ENCODE measurements at regions not wholly inside any gene's neighbourhood (a gene's known extent, or its start where the extent isn't known, plus 50 kb on each side); places are given as distances from the start of the nearest gene placed in this dataset.

DNA sequence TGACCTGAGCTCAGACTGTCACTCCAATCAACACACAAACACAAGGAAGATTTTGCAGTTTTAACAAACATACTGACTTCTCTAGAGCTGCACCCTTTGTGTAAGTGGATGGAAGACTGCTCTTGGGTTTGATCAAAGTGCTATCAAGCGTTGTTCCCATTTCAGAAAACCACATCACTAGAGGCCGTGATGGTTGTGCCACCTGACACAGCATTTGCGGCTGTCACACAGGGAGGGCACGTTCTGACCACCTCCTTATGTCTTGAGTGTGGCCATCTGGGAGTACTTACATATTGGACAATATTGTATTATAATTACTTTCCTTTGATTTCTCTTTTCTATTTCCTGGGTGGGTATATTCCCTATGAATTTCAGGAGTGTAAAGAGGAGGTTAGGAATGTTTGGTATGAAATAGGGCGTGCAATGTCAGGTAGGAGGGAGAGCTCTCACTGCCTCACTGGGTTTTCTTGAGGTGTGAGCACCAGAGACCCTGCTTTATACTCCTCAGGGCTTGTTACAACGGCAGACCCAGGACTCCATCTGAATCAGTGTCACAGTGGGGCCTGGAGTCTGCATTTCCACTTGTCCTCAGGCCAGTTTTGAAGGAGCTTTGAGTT is 74.3 kb downstream of the SYNE3 start:
- TF ChIP-seq ZNF114 (CRISPR knock-in tag; IDR thresholded peaks at IDR 0.05): no peak
- TF ChIP-seq, protein P1, sequence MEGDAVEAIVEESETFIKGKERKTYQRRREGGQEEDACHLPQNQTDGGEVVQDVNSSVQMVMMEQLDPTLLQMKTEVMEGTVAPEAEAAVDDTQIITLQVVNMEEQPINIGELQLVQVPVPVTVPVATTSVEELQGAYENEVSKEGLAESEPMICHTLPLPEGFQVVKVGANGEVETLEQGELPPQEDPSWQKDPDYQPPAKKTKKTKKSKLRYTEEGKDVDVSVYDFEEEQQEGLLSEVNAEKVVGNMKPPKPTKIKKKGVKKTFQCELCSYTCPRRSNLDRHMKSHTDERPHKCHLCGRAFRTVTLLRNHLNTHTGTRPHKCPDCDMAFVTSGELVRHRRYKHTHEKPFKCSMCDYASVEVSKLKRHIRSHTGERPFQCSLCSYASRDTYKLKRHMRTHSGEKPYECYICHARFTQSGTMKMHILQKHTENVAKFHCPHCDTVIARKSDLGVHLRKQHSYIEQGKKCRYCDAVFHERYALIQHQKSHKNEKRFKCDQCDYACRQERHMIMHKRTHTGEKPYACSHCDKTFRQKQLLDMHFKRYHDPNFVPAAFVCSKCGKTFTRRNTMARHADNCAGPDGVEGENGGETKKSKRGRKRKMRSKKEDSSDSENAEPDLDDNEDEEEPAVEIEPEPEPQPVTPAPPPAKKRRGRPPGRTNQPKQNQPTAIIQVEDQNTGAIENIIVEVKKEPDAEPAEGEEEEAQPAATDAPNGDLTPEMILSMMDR (conservative IDR thresholded peaks at IDR 0.05; ENCODE audit: low read depth in 2 of 2): no peak
- no peak for TF ChIP-seq POLR2AphosphoS5 (IDR thresholded peaks at IDR 0.05; ENCODE audit: low read depth)
- TF ChIP-seq ZNF331 (CRISPR knock-in tag; IDR thresholded peaks at IDR 0.05; ENCODE audit: low read depth): no peak
- TF ChIP-seq CREB1 (CRISPR knock-in tag; IDR thresholded peaks at IDR 0.05; ENCODE audit: low read depth): no peak
- no peak for TF ChIP-seq EZH2 (IDR thresholded peaks at IDR 0.05; ENCODE audit: low read depth, unreplicated experiment)
- TF ChIP-seq, protein P2, sequence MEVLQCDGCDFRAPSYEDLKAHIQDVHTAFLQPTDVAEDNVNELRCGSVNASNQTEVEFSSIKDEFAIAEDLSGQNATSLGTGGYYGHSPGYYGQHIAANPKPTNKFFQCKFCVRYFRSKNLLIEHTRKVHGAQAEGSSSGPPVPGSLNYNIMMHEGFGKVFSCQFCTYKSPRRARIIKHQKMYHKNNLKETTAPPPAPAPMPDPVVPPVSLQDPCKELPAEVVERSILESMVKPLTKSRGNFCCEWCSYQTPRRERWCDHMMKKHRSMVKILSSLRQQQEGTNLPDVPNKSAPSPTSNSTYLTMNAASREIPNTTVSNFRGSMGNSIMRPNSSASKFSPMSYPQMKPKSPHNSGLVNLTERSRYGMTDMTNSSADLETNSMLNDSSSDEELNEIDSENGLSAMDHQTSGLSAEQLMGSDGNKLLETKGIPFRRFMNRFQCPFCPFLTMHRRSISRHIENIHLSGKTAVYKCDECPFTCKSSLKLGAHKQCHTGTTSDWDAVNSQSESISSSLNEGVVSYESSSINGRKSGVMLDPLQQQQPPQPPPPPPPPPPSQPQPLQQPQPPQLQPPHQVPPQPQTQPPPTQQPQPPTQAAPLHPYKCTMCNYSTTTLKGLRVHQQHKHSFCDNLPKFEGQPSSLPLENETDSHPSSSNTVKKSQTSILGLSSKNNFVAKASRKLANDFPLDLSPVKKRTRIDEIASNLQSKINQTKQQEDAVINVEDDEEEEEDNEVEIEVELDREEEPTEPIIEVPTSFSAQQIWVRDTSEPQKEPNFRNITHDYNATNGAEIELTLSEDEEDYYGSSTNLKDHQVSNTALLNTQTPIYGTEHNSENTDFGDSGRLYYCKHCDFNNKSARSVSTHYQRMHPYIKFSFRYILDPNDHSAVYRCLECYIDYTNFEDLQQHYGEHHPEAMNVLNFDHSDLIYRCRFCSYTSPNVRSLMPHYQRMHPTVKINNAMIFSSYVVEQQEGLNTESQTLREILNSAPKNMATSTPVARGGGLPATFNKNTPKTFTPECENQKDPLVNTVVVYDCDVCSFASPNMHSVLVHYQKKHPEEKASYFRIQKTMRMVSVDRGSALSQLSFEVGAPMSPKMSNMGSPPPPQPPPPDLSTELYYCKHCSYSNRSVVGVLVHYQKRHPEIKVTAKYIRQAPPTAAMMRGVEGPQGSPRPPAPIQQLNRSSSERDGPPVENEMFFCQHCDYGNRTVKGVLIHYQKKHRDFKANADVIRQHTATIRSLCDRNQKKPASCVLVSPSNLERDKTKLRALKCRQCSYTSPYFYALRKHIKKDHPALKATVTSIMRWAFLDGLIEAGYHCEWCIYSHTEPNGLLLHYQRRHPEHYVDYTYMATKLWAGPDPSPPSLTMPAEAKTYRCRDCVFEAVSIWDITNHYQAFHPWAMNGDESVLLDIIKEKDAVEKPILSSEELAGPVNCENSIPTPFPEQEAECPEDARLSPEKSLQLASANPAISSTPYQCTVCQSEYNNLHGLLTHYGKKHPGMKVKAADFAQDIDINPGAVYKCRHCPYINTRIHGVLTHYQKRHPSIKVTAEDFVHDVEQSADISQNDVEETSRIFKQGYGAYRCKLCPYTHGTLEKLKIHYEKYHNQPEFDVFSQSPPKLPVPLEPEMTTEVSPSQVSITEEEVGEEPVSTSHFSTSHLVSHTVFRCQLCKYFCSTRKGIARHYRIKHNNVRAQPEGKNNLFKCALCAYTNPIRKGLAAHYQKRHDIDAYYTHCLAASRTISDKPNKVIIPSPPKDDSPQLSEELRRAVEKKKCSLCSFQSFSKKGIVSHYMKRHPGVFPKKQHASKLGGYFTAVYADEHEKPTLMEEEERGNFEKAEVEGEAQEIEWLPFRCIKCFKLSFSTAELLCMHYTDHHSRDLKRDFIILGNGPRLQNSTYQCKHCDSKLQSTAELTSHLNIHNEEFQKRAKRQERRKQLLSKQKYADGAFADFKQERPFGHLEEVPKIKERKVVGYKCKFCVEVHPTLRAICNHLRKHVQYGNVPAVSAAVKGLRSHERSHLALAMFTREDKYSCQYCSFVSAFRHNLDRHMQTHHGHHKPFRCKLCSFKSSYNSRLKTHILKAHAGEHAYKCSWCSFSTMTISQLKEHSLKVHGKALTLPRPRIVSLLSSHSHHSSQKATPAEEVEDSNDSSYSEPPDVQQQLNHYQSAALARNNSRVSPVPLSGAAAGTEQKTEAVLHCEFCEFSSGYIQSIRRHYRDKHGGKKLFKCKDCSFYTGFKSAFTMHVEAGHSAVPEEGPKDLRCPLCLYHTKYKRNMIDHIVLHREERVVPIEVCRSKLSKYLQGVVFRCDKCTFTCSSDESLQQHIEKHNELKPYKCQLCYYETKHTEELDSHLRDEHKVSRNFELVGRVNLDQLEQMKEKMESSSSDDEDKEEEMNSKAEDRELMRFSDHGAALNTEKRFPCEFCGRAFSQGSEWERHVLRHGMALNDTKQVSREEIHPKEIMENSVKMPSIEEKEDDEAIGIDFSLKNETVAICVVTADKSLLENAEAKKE (CRISPR knock-in tag; IDR thresholded peaks at IDR 0.05): no peak
- TF ChIP-seq, protein P3, sequence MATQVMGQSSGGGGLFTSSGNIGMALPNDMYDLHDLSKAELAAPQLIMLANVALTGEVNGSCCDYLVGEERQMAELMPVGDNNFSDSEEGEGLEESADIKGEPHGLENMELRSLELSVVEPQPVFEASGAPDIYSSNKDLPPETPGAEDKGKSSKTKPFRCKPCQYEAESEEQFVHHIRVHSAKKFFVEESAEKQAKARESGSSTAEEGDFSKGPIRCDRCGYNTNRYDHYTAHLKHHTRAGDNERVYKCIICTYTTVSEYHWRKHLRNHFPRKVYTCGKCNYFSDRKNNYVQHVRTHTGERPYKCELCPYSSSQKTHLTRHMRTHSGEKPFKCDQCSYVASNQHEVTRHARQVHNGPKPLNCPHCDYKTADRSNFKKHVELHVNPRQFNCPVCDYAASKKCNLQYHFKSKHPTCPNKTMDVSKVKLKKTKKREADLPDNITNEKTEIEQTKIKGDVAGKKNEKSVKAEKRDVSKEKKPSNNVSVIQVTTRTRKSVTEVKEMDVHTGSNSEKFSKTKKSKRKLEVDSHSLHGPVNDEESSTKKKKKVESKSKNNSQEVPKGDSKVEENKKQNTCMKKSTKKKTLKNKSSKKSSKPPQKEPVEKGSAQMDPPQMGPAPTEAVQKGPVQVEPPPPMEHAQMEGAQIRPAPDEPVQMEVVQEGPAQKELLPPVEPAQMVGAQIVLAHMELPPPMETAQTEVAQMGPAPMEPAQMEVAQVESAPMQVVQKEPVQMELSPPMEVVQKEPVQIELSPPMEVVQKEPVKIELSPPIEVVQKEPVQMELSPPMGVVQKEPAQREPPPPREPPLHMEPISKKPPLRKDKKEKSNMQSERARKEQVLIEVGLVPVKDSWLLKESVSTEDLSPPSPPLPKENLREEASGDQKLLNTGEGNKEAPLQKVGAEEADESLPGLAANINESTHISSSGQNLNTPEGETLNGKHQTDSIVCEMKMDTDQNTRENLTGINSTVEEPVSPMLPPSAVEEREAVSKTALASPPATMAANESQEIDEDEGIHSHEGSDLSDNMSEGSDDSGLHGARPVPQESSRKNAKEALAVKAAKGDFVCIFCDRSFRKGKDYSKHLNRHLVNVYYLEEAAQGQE (IDR thresholded peaks at IDR 0.05; ENCODE audit: unreplicated experiment): no peak
- TF ChIP-seq EZH2phosphoT487 (IDR thresholded peaks at IDR 0.05; ENCODE audit: unreplicated experiment): no peak
- TF ChIP-seq NANOG (IDR thresholded peaks at IDR 0.05; ENCODE audit: borderline replicate concordance): no peak
- no peak for TF ChIP-seq JUNB (IDR thresholded peaks at IDR 0.05; ENCODE audit: unreplicated experiment)
- TF ChIP-seq, protein P4, sequence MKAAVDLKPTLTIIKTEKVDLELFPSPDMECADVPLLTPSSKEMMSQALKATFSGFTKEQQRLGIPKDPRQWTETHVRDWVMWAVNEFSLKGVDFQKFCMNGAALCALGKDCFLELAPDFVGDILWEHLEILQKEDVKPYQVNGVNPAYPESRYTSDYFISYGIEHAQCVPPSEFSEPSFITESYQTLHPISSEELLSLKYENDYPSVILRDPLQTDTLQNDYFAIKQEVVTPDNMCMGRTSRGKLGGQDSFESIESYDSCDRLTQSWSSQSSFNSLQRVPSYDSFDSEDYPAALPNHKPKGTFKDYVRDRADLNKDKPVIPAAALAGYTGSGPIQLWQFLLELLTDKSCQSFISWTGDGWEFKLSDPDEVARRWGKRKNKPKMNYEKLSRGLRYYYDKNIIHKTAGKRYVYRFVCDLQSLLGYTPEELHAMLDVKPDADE (IDR thresholded peaks at IDR 0.05): no peak
- no peak for TF ChIP-seq STAT1 (IDR thresholded peaks at IDR 0.05; ENCODE audit: unreplicated experiment)
